Endothelial cell of umbilical vein (primary cell): ENCODE measurements at regions not wholly inside any gene's neighbourhood (a gene's known extent, or its start where the extent isn't known, plus 50 kb on each side); places are given as distances from the start of the nearest gene placed in this dataset.

Source experiments
- CTCF ChIP-seq, 2 donors: IDR thresholded peaks; 1 replicate in 1 of 2; 2 replicates in 1 of 2; pipeline ENCODE4 v1.5.1; 2011; ENCODE audit warnings: low read length in 2 of 2, mild to moderate bottlenecking in 2 of 2, moderate library complexity in 2 of 2, control low read depth in 1 of 2, inconsistent platforms in 1 of 2, low read depth in 1 of 2; ENCODE audit not compliant: insufficient read depth in 1 of 2; ENCODE audit errors: extremely low read depth in 1 of 2
- EZH2 ChIP-seq: IDR thresholded peaks from 2 replicates; pipeline ENCODE4 v1.6.1; 2012; ENCODE audit warnings: borderline replicate concordance, low read depth, mild to moderate bottlenecking, moderate library complexity, low read length, inconsistent platforms; ENCODE audit not compliant: severe bottlenecking
- POLR2A ChIP-seq: IDR thresholded peaks from 2 replicates; pipeline ENCODE4 v1.6.1; 2012; ENCODE audit warnings: low read depth, mild to moderate bottlenecking, control low read depth, low read length
- POLR2AphosphoS5 ChIP-seq: IDR thresholded peaks from 2 replicates; pipeline ENCODE4 v1.6.1; 2012; ENCODE audit warnings: low read depth, mild to moderate bottlenecking, control low read depth, low read length, moderate library complexity; ENCODE audit not compliant: insufficient read depth

- TF ChIP-seq POLR2A (no peak), CTCF (IDR thresholded peaks at IDR 0.05; ENCODE audit: extremely low read depth in 1 of 2, insufficient read depth in 1 of 2, low read depth in 1 of 2, low read length in 2 of 2) (no peak), POLR2AphosphoS5 (no peak), EZH2 (no peak)
These were observed 66.9 kb upstream of the RHOBTB1 start for GRCh38 chr10:61010863-61011262.
